HG03565 (cell line): ENCODE measurements at regions not wholly inside any gene's neighbourhood (a gene's known extent, or its start where the extent isn't known, plus 50 kb on each side); places are given as distances from the start of the nearest gene placed in this dataset.
"Not testable (repeated sequence)": the region's sequence is repeated elsewhere in the genome, so short reads cannot be mapped to it uniquely, and the experiment has no call there.

Experiments used
- ATAC-seq: cut with Tn5 transposase; IDR thresholded peaks from one replicate; pipeline ENCODE4 v1.9.1; 2021; ENCODE audit warnings: mild to moderate bottlenecking, moderate library complexity; ENCODE audit not compliant: unreplicated experiment

DNA sequence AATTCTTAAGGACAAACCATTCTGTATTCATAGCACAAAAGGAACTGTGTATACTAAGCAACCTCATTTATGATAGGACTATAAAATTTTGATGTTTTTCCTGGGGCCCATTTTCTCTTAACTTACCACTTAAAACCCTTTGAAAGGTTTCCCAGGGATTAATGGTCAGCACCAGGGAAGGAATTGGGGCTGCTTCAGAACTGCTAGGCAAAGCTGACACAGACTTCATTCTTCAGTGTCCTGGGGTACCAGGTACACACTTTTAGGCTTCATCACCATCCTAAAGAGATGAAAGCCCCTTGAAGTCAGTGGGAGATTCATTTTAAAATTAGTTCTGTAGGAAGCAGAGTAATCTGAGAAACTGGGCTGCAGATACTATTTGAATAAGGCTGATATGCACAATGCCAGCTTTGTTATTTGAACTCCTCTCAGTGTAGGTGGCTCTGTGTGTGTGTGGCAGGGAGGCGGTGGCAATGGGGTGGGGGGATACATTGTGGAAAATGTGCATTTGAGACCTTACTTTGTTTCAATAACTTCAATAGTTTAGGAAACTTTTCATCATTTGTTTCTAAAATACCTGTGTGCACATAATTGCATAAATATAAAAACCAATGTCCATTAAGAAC lies 329.3 kb upstream of the DCN start:
- no peak for ATAC-seq

DNA sequence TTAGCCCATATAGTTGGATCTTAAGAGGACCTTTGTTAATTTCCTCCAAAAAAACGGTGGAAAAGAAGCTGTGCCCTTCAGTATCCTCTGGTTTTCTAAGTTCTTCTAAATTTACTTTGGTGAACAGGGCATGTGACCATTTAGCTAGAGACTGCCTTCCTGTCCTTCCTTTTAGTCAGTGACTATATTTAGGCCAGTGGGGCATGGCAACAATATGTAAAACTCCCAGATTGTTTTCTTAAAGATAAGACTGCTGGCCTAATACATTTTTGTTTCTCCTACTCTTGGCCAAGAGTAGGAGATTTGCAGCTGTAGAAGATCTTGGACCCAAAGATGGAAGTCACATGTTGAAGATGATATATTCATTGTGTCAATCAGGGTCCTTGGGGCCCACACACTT lies 325.1 kb upstream of the DCN start:
- ATAC-seq, result no peak

DNA sequence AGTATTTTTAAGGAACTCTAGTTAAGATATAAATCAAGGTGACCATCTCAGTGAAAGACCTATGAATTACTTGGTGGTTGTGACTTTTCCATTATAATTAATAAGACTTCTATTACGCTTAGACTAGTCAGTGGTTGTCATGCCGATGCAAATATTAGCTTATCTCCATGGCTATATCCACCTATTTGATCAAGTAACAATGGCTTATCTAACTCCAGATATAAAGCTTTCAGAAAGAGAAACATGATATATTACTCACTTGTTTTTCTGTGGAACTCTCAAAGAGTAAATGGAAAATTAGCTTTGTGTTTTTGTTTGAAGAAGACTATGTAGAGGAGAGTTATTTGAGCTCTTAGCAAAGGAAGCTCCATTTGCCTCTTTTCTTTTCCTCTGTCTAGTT lies 323.8 kb upstream of the DCN start:
- ATAC-seq, result no peak

DNA sequence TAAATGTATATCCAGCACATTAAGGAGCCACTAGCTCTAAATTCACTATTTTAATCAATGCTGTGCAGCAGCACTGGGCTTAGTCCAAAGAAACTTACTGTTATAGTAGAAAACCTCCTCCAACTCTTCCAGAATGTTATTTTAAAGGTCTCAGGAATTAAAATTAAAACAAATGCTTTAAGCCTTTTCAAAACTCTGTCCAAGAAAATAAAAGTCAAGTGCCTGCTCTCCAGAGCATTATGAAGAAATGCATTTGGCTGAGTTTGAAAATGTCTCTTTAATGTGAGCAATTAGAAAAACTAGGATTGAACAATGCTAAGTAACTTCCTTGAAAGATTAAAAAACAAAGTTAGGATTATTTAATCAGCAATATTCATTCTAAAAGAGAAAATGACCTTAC lies 322.4 kb upstream of the DCN start:
- ATAC-seq, result no peak

DNA sequence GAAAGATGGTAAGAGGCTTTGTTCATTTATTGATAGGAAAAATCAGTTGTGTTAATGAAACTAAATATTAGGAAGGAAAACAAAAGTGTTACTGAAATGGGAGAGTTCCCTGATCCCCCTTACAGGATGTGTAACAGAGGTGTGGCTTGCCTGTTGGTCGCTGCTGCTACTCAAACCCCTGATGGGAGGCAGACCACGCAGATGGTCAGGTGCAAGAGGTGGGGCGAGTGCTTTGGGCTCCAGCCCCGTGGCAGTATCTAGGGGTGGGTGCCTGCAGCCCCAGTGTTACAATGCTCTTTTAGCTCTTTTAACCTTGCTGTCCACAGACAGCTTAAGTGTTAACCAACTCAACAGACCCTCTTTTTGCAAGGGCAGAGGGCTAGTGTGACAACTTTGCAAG lies 319.6 kb upstream of the DCN start:
- no peak for ATAC-seq

DNA sequence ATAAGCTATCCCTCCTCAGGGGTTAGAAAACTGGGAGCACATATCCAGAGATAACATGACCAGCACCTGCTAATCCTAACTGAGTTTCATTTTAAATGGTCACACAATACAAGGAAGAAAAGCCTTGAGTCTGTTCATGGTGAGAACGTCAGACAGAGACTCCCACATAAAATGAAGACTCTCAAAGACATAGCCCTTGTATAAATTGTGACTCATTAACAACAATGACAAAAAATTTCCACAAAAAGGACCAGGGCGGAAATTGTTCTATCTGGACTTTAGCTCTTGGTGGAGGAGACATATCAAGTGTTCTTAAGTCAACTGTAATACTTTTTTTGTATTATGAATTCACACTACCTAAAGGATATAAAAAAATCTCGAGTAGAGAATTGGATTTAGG lies 313.7 kb upstream of the DCN start:
- ATAC-seq, result no peak

DNA sequence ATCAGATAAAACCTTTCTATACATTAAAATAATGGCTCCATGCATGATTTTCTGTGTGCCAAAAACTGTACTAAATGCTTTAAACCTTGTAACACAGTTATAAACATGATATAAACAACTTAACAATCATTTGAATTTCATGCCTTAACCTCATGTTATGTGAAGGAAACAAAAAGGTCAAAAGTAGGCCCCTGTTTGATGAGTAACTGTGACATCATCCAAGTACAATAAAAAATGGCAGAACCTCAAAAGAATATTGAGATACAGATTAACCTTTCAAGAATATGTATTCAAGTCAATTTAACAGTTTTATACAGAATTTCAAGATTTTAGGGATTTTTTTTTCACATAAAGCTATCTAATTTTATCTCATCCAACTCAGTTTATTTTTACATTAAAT lies 310.7 kb upstream of the DCN start:
- ATAC-seq, result no peak

DNA sequence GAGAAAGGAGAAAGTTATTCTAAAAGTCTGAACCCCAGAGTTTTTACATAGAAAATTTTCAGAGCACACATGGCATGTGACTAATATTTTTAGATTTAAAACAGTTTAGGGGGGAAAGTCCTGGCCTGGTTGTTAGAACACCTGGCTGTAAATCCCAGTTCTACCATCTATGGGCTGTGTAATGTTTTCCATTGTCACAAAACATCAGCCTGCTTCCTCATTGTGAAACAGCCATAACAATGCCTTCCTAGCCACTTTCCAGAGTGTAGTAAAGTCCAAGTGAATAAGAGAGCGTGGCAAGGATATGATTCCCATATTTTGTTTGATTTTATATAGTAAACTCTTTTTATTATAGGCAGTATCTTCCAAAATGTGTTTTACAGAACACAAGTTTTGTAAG lies 310.0 kb upstream of the DCN start:
- ATAC-seq, result no peak

DNA sequence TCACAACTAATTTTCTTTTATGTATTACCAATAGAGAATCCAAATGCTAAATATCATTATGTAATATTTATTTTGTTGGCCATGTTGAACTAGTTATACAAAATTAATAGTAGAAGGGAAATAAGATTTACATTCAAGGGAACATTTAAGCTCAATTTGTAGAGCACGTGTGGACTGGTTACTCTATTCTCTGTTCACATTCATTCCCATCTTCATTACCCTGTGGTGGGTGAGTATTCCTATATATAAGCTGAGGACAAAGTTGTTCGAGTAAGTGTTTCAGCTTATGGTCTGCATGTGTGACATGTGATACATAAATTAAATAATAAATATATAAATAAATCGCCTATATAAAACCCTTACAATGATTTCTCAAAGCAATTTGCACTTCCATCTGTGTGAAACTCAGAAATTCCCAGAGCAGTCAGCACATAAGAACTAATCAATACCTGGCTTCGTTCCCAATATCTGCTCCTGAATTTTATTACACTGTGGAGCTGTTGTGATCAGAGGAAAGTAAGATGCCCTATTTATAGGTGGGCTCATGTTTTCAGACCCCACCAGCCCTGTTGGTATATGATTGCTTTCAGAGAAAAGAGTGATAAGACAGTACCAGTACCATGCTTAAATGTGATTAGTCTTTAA lies 308.2 kb upstream of the DCN start:
- no peak for ATAC-seq

DNA sequence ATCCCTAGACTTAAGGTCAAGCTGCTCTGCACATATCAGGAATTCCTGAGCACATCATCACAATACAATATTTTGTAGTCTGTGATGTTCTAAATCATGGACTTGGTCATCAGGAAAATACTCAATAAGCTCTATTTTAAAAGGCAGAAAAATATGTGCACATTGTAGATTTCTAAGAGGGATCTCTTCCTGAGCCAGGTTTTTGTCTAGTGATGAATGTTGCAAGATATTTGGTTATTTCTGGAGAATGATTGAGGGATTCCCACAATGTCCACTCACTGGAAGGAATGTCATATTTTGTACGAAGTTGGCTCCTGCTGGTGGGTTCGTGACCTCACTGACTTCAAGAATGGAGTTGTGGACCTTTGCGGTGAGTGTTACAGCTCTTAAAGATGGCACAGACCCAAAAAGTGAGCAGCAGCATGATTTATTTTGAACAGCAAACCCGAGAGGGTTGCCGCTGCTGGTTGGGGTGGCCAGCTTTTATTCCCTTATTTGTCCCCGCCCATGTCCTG lies 300.9 kb upstream of the DCN start:
- no peak for ATAC-seq

DNA sequence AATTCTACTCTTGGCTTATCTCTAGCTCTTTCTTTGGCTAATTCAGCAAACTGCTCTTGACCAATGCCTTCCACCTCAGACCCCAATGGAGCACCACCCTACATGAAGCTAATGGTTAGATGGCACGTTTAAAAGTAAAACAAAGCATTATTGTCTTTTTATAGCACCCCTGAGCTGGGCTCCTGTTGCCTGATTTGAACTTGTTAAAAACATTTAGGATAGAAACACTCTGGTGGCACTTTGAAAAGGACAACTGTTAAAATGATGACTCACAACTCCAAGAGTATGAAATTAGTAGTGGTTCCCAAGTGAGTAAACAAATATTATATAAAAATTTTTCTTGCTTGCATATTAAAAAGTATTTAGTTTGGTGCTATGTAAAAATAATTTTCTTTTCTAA lies 299.6 kb upstream of the DCN start:
- no peak for ATAC-seq

DNA sequence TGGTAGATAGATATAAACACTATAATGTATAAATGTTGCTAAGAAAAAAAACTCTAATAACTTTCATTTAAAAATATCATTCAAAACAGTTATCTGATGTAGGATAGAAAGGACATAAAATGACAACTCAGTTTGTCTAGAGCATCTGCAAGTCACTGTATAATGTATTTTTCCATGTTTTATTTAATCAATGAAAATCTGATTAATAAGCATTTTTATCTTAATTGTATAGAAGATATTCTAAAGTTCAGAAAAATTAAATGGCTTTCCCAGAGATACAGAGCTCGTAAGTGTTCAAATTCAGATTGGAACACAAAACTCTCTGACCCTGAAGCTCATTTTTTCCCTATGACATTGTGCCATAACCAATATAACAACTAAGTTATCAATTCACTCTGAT lies 295.9 kb upstream of the DCN start:
- no peak for ATAC-seq

DNA sequence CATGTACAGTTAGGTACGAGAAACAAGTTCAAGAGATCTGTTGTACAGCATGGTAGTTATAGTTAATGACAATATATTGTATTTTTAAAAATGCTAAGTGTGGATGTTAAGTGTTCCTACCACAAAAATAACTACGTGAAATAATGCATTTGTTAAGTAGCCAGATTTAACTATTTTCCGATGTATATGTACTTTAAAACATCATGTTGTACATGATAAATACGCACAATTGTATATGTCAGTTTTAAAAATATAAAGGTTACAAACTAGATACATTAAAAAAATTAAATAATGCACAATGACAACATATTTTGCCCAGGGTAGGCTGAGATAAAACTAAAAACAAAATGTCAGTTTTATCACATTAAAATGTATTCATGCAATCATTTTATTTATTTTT lies 285.1 kb upstream of the DCN start:
- ATAC-seq, result no peak

DNA sequence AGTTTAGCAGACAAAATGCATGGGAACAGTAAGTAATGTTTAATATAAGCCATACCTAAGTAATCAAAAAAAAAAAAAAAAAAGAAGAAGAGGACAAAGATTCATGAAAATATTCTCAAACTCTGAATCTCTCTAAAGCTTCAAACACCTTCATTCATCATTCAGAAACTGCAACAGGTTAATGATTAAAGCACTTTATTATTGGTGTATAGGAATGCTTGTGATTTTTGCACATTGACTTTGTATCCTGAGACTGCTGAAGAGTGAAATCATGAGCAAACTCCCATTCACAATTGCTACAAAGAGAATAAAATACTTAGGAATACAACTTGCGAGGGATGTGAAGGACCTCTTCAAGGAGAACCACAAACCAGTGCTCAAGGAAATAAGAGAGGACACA lies 278.4 kb upstream of the DCN start:
- ATAC-seq, result no peak

DNA sequence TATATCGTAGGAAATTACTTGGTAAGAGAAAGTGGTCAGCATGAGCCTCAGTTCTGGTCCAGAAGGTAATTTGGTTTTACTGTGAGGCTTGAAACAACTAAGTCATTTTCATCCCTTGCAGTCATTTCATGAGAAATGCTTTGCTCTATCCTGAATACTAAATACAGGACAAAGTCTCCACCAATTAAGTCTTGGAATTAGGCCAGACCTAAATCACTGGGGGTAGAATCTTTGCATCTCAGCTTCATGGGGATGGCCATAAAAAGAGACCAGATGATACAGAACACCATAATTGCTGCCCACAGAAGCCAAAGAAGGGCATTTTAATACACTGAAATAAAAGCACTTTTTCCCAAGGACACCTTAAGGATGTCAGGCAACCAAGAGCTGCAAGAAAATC lies 277.9 kb upstream of the DCN start:
- no peak for ATAC-seq

DNA sequence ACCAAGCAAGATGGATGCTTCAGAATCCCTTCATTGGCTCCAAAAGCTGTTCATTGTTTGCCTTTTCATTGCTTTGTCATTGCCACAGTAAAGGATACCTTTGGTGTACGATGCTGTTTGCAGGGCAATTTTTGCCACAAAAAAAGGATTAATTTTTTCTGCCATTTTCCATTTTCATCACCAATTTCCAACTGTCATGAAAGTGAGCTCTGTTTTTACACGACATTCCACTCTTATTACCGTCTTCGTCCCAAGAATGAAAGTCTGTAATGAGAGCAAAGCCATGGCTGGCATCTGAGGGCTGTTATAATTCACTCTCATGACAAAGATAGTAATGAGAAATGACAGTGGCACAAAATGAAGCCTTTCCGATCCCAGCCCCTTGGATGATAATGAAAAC lies 272.7 kb upstream of the DCN start:
- ATAC-seq, result no peak

DNA sequence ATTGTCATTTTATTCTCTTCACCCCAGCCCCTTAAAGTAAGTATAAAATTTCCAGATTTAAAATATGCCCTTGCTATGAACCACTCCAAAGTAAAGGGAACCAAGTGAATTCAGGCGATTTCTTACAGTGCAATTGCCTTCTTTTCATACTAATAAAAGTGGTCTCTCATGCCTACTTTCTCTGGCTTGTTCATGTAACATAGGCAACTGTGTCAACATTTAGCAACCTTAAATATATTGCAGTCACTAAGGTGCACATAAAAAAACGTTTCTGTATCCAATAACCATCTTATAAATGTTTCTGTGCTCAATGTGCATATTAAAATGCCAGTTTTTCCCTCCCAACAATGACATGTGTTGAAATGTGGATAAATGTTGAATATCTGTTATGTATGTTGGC lies 271.6 kb upstream of the DCN start:
- ATAC-seq, result no peak

DNA sequence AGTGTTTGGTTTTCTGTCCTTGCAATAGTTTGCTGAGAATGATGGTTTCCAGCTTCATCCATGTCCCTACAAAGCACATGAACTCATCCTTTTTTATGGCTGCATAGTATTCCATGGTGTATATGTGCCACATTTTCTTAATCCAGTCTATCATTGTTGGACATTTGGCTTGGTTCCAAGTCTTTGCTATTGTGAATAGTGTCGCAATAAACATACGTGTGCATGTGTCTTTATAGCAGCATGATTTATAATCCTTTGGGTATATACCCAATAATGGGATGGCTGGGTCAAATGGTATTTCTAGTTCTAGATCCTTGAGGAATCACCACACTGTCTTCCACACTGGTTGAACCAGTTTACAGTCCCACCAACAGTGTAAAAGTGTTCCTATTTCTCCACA lies 269.8 kb upstream of the DCN start:
- ATAC-seq, result not testable (repeated sequence)

DNA sequence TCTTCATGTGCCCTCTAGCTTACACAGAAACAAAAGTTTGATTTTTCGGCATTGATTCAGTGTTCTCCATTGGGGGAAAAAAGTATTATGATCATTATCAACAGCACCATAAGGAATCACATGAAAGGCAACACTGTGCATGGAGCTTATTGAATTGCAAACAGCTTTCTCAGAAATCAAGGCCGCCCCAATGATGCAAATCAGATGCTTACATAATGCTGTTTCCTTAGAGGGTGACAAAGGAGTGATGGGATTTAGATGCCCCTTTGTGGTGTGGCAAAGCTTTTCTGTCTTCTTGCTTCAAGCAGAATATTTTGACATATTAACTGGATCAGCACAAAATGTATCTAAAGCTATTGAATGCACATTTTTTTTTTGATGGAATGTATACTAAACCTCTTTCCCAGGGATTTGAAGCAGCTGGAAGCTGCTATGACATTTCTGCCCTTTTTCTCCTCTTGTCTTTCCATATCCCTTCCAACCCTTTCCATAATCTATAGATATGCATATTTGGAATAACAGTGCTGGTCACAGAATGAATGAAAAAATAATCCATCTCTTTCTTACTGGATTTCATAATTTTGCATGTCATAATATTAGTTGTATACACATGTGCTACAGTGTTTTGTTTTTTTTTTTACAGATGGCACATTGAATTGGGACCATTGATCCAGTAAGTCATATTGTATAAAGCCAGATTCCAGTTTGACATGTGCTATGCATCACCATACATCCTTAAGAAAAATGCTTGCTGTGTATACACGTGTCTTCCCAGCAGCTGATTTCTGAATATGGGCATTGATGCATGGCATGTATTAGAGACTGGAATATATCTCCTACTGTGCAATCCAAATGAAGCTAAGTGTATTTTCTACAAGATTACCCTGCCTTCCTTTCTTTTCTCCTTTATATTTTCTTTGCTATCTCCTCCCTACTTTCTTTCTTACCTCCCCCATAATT lies 259.7 kb upstream of the DCN start:
- ATAC-seq, result no peak

DNA sequence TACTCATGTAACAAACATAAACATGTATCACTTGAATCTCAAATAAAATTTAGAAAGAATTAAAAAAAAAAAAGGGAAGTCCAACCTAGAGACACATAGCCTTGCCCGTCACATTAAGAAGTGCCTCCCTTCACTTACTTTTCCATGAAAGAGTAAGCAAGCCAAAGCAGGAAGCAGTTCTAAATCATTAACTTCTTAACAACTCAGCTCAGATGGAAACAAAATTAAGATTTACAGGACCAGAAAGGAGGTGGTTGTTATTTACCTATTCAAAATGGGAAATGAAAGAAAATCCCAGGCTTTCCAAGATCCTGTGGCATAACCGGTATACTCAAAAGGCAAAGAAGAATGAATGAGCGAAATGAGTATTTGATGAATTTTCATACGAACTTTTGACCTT lies 258.6 kb upstream of the DCN start:
- no peak for ATAC-seq

DNA sequence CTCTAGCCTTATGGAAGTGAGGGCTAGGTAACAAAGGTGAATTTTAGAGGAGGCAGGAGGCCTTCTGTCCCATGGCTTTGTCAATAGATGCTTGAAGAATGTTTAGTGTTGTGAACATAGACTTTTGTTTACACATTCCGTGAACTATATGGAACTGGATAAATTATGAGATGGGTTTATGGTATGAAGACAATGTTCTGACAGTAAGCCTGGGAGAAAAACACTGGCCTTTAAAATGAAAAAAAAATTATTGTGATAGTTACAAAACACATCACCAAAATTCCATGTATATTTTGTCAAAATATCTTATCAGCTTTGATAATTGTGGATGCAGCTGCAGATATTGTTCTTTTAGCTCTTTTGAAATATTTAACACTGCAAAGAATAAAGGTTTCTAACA lies 251.5 kb upstream of the DCN start:
- ATAC-seq, result no peak

DNA sequence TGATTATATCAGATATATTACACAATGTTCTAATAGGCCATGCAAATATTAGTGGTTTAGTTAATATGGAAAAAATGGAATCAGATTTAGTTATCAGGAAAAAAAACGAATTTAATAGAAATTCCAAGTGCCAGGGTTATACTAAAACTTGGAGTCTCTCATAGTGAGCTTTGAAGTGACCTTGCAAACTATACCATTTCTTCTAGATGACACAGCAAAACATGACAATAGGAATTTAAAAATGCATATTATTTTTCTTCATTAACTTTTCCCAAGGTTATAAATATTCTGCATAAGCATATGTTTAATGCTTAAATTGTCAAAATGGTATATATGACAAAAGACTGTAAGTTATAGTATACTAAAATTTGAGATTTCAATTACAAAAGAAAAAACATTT lies 250.1 kb upstream of the DCN start:
- no peak for ATAC-seq
